ENCODE measurements at regions not wholly inside any gene's neighbourhood (a gene's known extent, or its start where the extent isn't known, plus 50 kb on each side); places are given as distances from the start of the nearest gene placed in this dataset.
"Not testable (repeated sequence)": the region's sequence is repeated elsewhere in the genome, so short reads cannot be mapped to it uniquely, and the experiment has no call there.

DNA sequence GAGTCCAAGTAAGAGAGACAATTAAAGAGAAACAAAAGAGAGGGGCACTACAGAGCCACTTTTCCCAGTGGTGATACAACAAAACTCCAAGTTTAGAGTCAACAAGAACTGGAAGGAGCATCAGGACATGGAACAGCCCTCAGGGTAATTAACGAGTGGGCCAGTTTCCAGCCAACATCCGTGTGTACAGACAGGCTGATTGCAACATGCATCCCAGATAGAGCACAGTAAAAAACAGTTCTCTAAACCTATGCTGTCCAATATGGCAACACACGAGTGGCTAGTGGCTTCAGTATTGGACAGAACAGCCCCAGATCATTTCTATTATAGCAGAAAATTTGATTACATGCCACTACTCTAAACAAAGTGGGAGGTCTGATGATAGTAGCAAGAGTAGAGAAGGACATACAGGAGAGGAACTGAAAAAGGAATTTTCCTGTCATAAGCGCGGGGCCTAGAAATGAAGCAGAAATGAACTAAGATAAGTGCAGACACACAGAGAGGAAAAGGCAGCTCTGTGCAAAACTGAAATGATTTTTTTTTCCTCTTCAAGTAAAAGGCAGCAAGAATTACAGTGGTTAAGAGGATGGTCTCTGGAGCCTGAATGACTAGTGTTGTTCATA lies 175.6 kb upstream of the CCNG1 start:
- no peaks in the 10 kb centered on the region for H3K27me3 ChIP-seq
- no peak overlapping the region for H3K4me3 ChIP-seq
- H3K4me1 ChIP-seq = no peaks in the 10 kb centered on the region
- intact Hi-C loops (cut with DNase I) = no loop called here
- no peak for ATAC-seq
- TF ChIP-seq CTCF (IDR thresholded peaks at IDR 0.05) = no peak
- no peaks in the 10 kb centered on the region for H3K36me3 ChIP-seq
- no peak for DNase-seq
- H3K9me3 ChIP-seq = peaks cover 0 to 4% of the 10 kb centered on the region in 2 donors
- H3K27ac ChIP-seq = no peak overlapping the region

GRCh38 chr5:163266249-163266648 lies 171.1 kb upstream of the CCNG1 start:
- H3K27ac ChIP-seq; ATAC-seq; H3K27me3 ChIP-seq; H3K9me3 ChIP-seq; H3K4me3 ChIP-seq; H3K36me3 ChIP-seq; intact Hi-C loops (cut with DNase I); H3K4me1 ChIP-seq: not testable (repeated sequence)
- peak in 1 of 4 donors; percentile 4 for DNase-seq

- Histone ChIP-seq H3K36me3 (no peaks in the 10 kb centered on the region), H3K9me3 (no peaks in the 10 kb centered on the region), H3K4me3 (no peak overlapping the region), H3K27ac (no peak overlapping the region), H3K27me3 (no peaks in the 10 kb centered on the region), H3K4me1 (no peaks in the 10 kb centered on the region)
- no peak for TF ChIP-seq CTCF (IDR thresholded peaks at IDR 0.05)
- intact Hi-C loops (cut with DNase I) = no loop called here
- no peak for ATAC-seq
- DNase-seq = peak in 2 of 4 donors; percentile 6 to 37
Measured at GRCh38 chr5:163269624-163270023, 167.8 kb upstream of the CCNG1 start.

DNA sequence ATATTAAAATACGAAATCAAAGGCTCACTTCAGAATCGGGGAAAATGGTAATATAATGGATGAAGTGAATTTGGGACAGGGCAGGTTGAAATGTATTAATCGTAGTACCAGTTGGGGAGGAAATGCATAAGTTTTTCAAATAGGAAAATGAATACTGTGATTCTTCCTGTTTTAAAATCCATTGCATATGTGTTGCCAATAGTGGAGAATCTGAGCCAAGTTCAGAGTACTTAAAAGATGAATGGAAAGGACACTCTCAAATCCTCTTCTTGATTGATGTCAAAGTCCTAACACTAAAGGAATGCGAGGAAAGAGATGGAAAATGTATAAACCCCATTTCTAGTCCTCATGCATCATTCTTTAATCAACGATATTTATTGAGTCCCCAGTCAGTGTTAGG lies 160.9 kb upstream of the CCNG1 start:
- Histone ChIP-seq H3K27me3 (no peaks in the 10 kb centered on the region), H3K4me3 (no peak overlapping the region), H3K4me1 (no peaks in the 10 kb centered on the region), H3K36me3 (no peaks in the 10 kb centered on the region), H3K27ac (no peak overlapping the region), H3K9me3 (no peaks in the 10 kb centered on the region)
- ATAC-seq (no peak), DNase-seq (no peak)
- intact Hi-C loops (cut with DNase I) = no loop called here
- no peak for TF ChIP-seq CTCF (IDR thresholded peaks at IDR 0.05)

DNA sequence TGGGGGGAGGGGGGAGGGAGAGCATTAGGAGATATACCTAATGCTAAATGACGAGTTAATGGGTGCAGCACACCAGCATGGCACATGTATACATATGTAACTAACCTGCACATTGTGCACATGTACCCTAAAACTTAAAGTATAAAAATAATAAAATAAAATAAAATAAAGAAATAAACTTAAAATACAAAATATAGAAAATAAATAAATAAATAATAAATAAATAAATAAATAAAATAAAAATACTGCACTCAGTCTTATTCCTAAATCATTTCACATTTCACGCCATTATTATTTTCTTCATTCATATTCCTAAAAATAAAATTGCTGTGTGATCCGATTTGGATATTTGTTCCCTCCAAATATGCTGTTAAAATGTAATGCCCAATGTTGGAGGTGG lies 156.5 kb upstream of the CCNG1 start:
- H3K36me3 ChIP-seq; H3K9me3 ChIP-seq; DNase-seq; H3K4me3 ChIP-seq; ATAC-seq; H3K27ac ChIP-seq; H3K4me1 ChIP-seq; H3K27me3 ChIP-seq; intact Hi-C loops (cut with DNase I): not testable (repeated sequence)

DNA sequence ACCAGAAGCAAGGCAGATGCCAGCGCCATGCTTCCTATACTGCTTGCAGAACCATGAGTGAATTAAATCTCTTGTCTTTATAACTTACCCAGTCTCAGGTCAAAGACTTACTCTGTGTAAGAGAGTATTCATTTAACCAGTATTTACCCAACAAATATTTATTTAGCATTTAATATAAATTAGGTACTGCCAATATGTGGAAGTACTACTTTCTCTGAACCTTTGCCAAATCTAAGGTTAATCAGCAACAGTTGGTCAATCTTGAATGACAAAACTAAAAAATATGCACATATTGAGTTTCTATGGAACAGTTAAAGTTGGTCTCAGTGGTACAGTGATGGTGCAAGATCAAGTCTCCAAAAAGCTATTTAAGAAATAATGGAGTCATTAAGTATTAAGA lies 155.9 kb upstream of the CCNG1 start:
- Histone ChIP-seq H3K4me3 (no peak overlapping the region), H3K27ac (no peak overlapping the region), H3K27me3 (no peaks in the 10 kb centered on the region), H3K4me1 (no peaks in the 10 kb centered on the region), H3K36me3 (no peaks in the 10 kb centered on the region), H3K9me3 (peaks cover 0 to 1% of the 10 kb centered on the region in 2 donors)
- DNase-seq = no peak
- intact Hi-C loops (cut with DNase I) = no loop called here
- no peak for ATAC-seq
- TF ChIP-seq CTCF (IDR thresholded peaks at IDR 0.05) = no peak

Data from left lung (tissue), 4 donors.